WTC11 (cell line): ENCODE measurements at regions not wholly inside any gene's neighbourhood (a gene's known extent, or its start where the extent isn't known, plus 50 kb on each side); places are given as distances from the start of the nearest gene placed in this dataset.

Experiments used
- ATF2 ChIP-seq: sonication (generic); formaldehyde crosslinking; IDR thresholded peaks from 2 replicates; pipeline ENCODE4 v1.8.1; 2022; ENCODE audit warnings: low read depth, missing genetic modification reagents, borderline replicate concordance
- CTCF ChIP-seq: fragments of 200-600 bp; IDR thresholded peaks from 2 replicates; pipeline ENCODE4 v1.8.0; 2022; ENCODE audit warnings: antibody characterized with exemption
- E2F1 ChIP-seq: sonication (generic); formaldehyde crosslinking; IDR thresholded peaks from 2 replicates; pipeline ENCODE4 v1.8.0; 2022; ENCODE audit warnings: mild to moderate bottlenecking, missing genetic modification reagents
- MYBL2 ChIP-seq: sonication (generic); formaldehyde crosslinking; IDR thresholded peaks from 2 replicates; pipeline ENCODE4 v1.8.1; 2023; ENCODE audit warnings: mild to moderate bottlenecking, moderate library complexity, missing genetic modification reagents
- PRDM15 ChIP-seq: sonication (generic); formaldehyde crosslinking; IDR thresholded peaks from 2 replicates; pipeline ENCODE4 v1.8.0; 2022; ENCODE audit warnings: missing genetic modification reagents
- SP1 ChIP-seq: sonication (generic); formaldehyde crosslinking; conservative IDR thresholded peaks from 2 replicates; pipeline ENCODE4 v1.8.1; 2022; ENCODE audit warnings: missing genetic modification reagents
- USF1 ChIP-seq: sonication (generic); formaldehyde crosslinking; IDR thresholded peaks from 2 replicates; pipeline ENCODE4 v1.8.0; 2022; ENCODE audit warnings: mild to moderate bottlenecking, missing genetic modification reagents

- TF ChIP-seq CTCF (no peak), ATF2 (CRISPR knock-in tag) (no peak), PRDM15 (CRISPR knock-in tag) (no peak), E2F1 (CRISPR knock-in tag) (no peak), USF1 (no peak), MYBL2 (no peak), SP1 (CRISPR knock-in tag) (no peak)
Observed at GRCh38 chr16:73703891-73704290, 592.7 kb upstream of the PSMD7 start.
